HG02798 (cell line): ENCODE measurements at regions not wholly inside any gene's neighbourhood (a gene's known extent, or its start where the extent isn't known, plus 50 kb on each side); places are given as distances from the start of the nearest gene placed in this dataset.
"Not testable (repeated sequence)": the region's sequence is repeated elsewhere in the genome, so short reads cannot be mapped to it uniquely, and the experiment has no call there.

ENCODE experiments used
- ATAC-seq: cut with Tn5 transposase; IDR thresholded peaks from one replicate; pipeline ENCODE4 v1.9.1; 2021; ENCODE audit warnings: mild to moderate bottlenecking; ENCODE audit not compliant: unreplicated experiment, poor library complexity

GRCh38 chr11:87494936-87495335, 457.2 kb downstream of the TMEM135 start:
- ATAC-seq, result not testable (repeated sequence)

- not testable (repeated sequence) for ATAC-seq
Measured at GRCh38 chr11:87494026-87494425, 456.3 kb downstream of the TMEM135 start.

- ATAC-seq, result no peak
Measured at GRCh38 chr11:87493516-87493915, 455.8 kb downstream of the TMEM135 start.

GRCh38 chr11:87491381-87491780, 453.6 kb downstream of the TMEM135 start:
- no peak for ATAC-seq

GRCh38 chr11:87490671-87491070, 452.9 kb downstream of the TMEM135 start:
- no peak for ATAC-seq

- no peak for ATAC-seq
Measured at GRCh38 chr11:87484566-87484965, 446.8 kb downstream of the TMEM135 start.

GRCh38 chr11:87477321-87477720, 439.6 kb downstream of the TMEM135 start:
- ATAC-seq, result no peak

- no peak for ATAC-seq
Measured at GRCh38 chr11:87473174-87473573, 435.4 kb downstream of the TMEM135 start.

- no peak for ATAC-seq
Measured at GRCh38 chr11:87466223-87466622, 428.5 kb downstream of the TMEM135 start.

GRCh38 chr11:87465716-87466115, 428.0 kb downstream of the TMEM135 start:
- ATAC-seq, result no peak

- peak; percentile 75 for ATAC-seq
Measured at GRCh38 chr11:87463486-87464102, 425.9 kb downstream of the TMEM135 start.

GRCh38 chr11:87462171-87462570, 424.4 kb downstream of the TMEM135 start:
- no peak for ATAC-seq

- no peak for ATAC-seq
Measured at GRCh38 chr11:87460842-87461637, 423.3 kb downstream of the TMEM135 start.

GRCh38 chr11:87460279-87460678, 422.5 kb downstream of the TMEM135 start:
- no peak for ATAC-seq

GRCh38 chr11:87459351-87459750, 421.6 kb downstream of the TMEM135 start:
- no peak for ATAC-seq

GRCh38 chr11:87456499-87456898, 418.8 kb downstream of the TMEM135 start:
- peak; percentile 42 for ATAC-seq

- no peak for ATAC-seq
Measured at GRCh38 chr11:87455180-87455579, 417.4 kb downstream of the TMEM135 start.

- peak; percentile 83 for ATAC-seq
Measured at GRCh38 chr11:87454241-87454640, 416.5 kb downstream of the TMEM135 start.

- ATAC-seq, result peak; percentile 10
Measured at GRCh38 chr11:87453531-87454089, 415.9 kb downstream of the TMEM135 start.

GRCh38 chr11:87452025-87452424, 414.3 kb downstream of the TMEM135 start:
- ATAC-seq, result not testable (repeated sequence)

GRCh38 chr11:87451395-87451794, 413.7 kb downstream of the TMEM135 start:
- ATAC-seq, result no peak
